Keratinocyte (primary cell): ENCODE measurements at regions not wholly inside any gene's neighbourhood (a gene's known extent, or its start where the extent isn't known, plus 50 kb on each side); places are given as distances from the start of the nearest gene placed in this dataset.

ENCODE experiments used
- DNase-seq: peaks from one replicate; pipeline ENCODE4 v3.0.0-alpha.2; 2011; ENCODE audit warnings: low read depth, missing footprints, low spot score
- FAIRE-seq: peaks from 2 replicates; lab custom pipeline; 2011; peaks lifted over from hg19 to GRCh38; lab: Jason Lieb, UNC
- H2AFZ ChIP-seq: 2 replicates; pipeline ENCODE4 v1.6.0; 2012; ENCODE audit warnings: low read length, control low read depth, inconsistent platforms; ENCODE audit not compliant: control insufficient read depth
- H3K27ac ChIP-seq: 2 replicates; pipeline ENCODE4 v1.5.1; 2011; ENCODE audit warnings: low read length; ENCODE audit not compliant: control insufficient read depth, insufficient read depth
- H3K27me3 ChIP-seq: 3 replicates; pipeline ENCODE4 v1.6.0; 2011; ENCODE audit warnings: low read length; ENCODE audit not compliant: control insufficient read depth, insufficient read depth; ENCODE audit errors: extremely low read depth
- H3K36me3 ChIP-seq, 2 experiments: 2 replicates in 1 of 2; 3 replicates in 1 of 2; pipeline ENCODE4 v1.5.1; 2011; ENCODE audit warnings: low read length in 2 of 2, mild to moderate bottlenecking in 1 of 2; ENCODE audit not compliant: control insufficient read depth in 2 of 2, insufficient read depth in 2 of 2; ENCODE audit errors: extremely low read depth in 1 of 2
- H3K4me1 ChIP-seq: 3 replicates; pipeline ENCODE4 v1.5.1; 2011; ENCODE audit warnings: low read length; ENCODE audit not compliant: control insufficient read depth, insufficient read depth; ENCODE audit errors: extremely low read depth
- H3K4me2 ChIP-seq: 3 replicates; pipeline ENCODE4 v1.6.0; 2011; ENCODE audit warnings: low read depth, low read length; ENCODE audit not compliant: control insufficient read depth, insufficient read depth; ENCODE audit errors: extremely low read depth
- H3K4me3 ChIP-seq, 3 experiments: fragments of 200-600 bp in 1 of 3; sonication (generic) in 1 of 3; 2 replicates in 2 of 3; 3 replicates in 1 of 3; pipeline ENCODE4 v1.5.1; 2011 to 2016; ENCODE audit warnings: low read length in 3 of 3, mild to moderate bottlenecking in 3 of 3, control low read depth in 2 of 3, inconsistent platforms in 1 of 3, low read depth in 1 of 3, mixed read lengths in 1 of 3, mixed run types in 1 of 3, moderate library complexity in 1 of 3; ENCODE audit not compliant: control insufficient read depth in 2 of 3, insufficient read depth in 2 of 3; ENCODE audit errors: extremely low read depth in 1 of 3
- H3K79me2 ChIP-seq: 2 replicates; pipeline ENCODE4 v1.6.0; 2012; ENCODE audit warnings: low read length; ENCODE audit not compliant: control insufficient read depth, insufficient read depth
- H3K9ac ChIP-seq: 3 replicates; pipeline ENCODE4 v1.6.0; 2011; ENCODE audit warnings: low read length; ENCODE audit not compliant: control insufficient read depth, insufficient read depth; ENCODE audit errors: extremely low read depth
- H3K9me1 ChIP-seq: 3 replicates; pipeline ENCODE4 v1.6.0; 2011; ENCODE audit warnings: low read length; ENCODE audit not compliant: control insufficient read depth, insufficient read depth; ENCODE audit errors: extremely low read depth
- H3K9me3 ChIP-seq: 2 replicates; pipeline ENCODE4 v1.5.1; 2012; ENCODE audit warnings: low read depth, low read length; ENCODE audit not compliant: control insufficient read depth
- H4K20me1 ChIP-seq: 3 replicates; pipeline ENCODE4 v1.6.0; 2011; ENCODE audit warnings: low read length; ENCODE audit not compliant: control insufficient read depth, insufficient read depth; ENCODE audit errors: extremely low read depth
- CTCF ChIP-seq, 3 experiments: IDR thresholded peaks in 1 of 3; conservative IDR thresholded peaks in 1 of 3; optimal IDR thresholded peaks in 1 of 3; 2 replicates in 2 of 3; 3 replicates in 1 of 3; pipeline versions ENCODE3 to v1.5.1; 2011; ENCODE audit warnings: low read length in 3 of 3, mild to moderate bottlenecking in 3 of 3, moderate library complexity in 2 of 3, control low read depth in 1 of 3, inconsistent platforms in 1 of 3; ENCODE audit not compliant: insufficient read depth in 2 of 3; ENCODE audit errors: extremely low read depth in 1 of 3
- EZH2 ChIP-seq: IDR thresholded peaks from one replicate; pipeline ENCODE4 v1.6.1; 2012; ENCODE audit warnings: inconsistent platforms, mild to moderate bottlenecking, low read length, moderate library complexity
- dilution Hi-C: fragments of 300-500 bp; cut with MboI; formaldehyde crosslinking; loops from one replicate; pipeline ENCODE4 v1.7.0; 2020; ENCODE audit warnings: low sequenced_read_pairs; ENCODE audit not compliant: extremely low pct_ligation_motif_present

DNA sequence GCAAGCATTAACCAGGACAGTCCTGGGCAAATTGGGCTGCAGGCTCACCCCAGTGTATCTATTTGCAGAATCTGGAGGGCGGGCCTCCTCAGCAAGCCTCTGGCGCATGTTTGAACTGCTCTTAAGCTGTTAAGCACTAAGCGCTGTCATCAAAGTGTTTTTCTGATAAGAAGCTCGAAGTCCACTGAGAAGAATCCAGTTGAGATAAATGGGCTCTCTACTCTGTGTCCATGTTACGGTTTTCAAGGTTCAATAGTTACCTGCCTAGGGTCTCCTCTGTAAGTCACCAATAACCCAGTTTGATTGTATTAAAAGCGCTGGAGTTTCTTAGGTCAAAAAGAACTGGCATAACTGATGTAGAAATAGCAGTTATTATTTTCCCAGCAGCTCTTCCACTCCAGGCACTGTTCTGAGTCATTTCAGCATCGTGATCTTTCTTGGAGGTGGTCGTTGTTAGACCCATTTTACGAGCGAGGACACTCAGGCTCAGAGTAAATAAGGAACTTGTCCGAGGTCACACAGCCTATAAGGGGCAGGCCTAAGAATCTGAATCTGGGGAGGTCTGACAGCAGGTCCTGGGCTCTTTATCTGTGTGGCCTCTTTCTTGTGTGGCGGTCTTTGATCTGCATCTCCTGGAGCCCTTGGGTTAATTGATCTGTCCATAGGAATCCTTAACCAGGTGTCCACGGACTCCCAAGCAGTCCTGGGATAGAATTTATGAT, 207.4 kb upstream of the ZNF217 start:
- H3K9ac ChIP-seq = peak overlapping the region; percentile 0
- no peak overlapping the region for H3K4me3 ChIP-seq
- DNase-seq (no peak), FAIRE-seq (no peak)
- H3K9me3 ChIP-seq = no peaks in the 10 kb centered on the region
- no peaks in the 10 kb centered on the region for H3K79me2 ChIP-seq
- H3K4me2 ChIP-seq = peak overlapping the region; percentile 15
- peak overlapping the region; percentile 34 for H3K27ac ChIP-seq
- dilution Hi-C loops = no loop called here
- no peaks in the 10 kb centered on the region for H3K27me3 ChIP-seq
- H3K9me1 ChIP-seq = no peaks in the 10 kb centered on the region
- no peaks in the 10 kb centered on the region for H3K36me3 ChIP-seq
- no peaks in the 10 kb centered on the region for H4K20me1 ChIP-seq
- peak overlapping the region; percentile 57 for H2AFZ ChIP-seq
- TF ChIP-seq CTCF (optimal IDR thresholded peaks at IDR 0.05 in 1 of 3, IDR thresholded peaks at IDR 0.05 in 1 of 3, conservative IDR thresholded peaks at IDR 0.05 in 1 of 3; ENCODE audit: extremely low read depth in 1 of 3, insufficient read depth in 2 of 3, low read length in 3 of 3) = no peak
- TF ChIP-seq EZH2 = no peak
- peaks cover 33% of the 10 kb centered on the region for H3K4me1 ChIP-seq

- Histone ChIP-seq H3K27me3 (no peaks in the 10 kb centered on the region), H2AFZ (no peak overlapping the region), H3K4me1 (peaks cover 30% of the 10 kb centered on the region), H3K36me3 (no peaks in the 10 kb centered on the region), H3K9me1 (no peaks in the 10 kb centered on the region), H4K20me1 (no peaks in the 10 kb centered on the region), H3K79me2 (no peaks in the 10 kb centered on the region), H3K27ac (no peak overlapping the region), H3K4me3 (no peak overlapping the region), H3K9ac (no peak overlapping the region), H3K4me2 (no peak overlapping the region), H3K9me3 (no peaks in the 10 kb centered on the region)
- TF ChIP-seq CTCF (optimal IDR thresholded peaks at IDR 0.05 in 1 of 3, IDR thresholded peaks at IDR 0.05 in 1 of 3, conservative IDR thresholded peaks at IDR 0.05 in 1 of 3; ENCODE audit: extremely low read depth in 1 of 3, insufficient read depth in 2 of 3, low read length in 3 of 3) (no peak), EZH2 (no peak)
- DNase-seq = no peak
- no peak for FAIRE-seq
- dilution Hi-C loops = no loop called here
Measured at GRCh38 chr20:53800418-53800817, 206.8 kb upstream of the ZNF217 start.
